ENCODE measurements at regions not wholly inside any gene's neighbourhood (a gene's known extent, or its start where the extent isn't known, plus 50 kb on each side); places are given as distances from the start of the nearest gene placed in this dataset.

- H3K4me2 ChIP-seq (replicated peaks; ENCODE audit: low read depth, low read length, poor library complexity, severe bottlenecking), result no peak overlapping the region
- CTCF ChIA-PET, result no interaction called here
- ATAC-seq (ENCODE audit: low read depth) (no peak), DNase-seq (no peak)
- no peak overlapping the region for H2AFZ ChIP-seq (ENCODE audit: insufficient read depth, low read depth, low read length, poor library complexity, severe bottlenecking)
- Mint-ChIP-seq H3K27ac (no peak overlapping the region), H3K27me3 (no peaks in the 10 kb centered on the region), H3K4me3 (no peak overlapping the region), H3K9me3 (ENCODE audit: insufficient read depth) (no peaks in the 10 kb centered on the region), H3K4me1 (no peaks in the 10 kb centered on the region)
- H3K9me3 ChIP-seq (ENCODE audit: control extremely low read depth in 1 of 3, control insufficient read depth in 2 of 3, insufficient read depth in 1 of 3, low read length in 2 of 3), result no peaks in the 10 kb centered on the region
- no peak overlapping the region for H3K9ac ChIP-seq (ENCODE audit: low read length)
- intact Hi-C loops (cut with micrococcal nuclease), result no loop called here
- no peak for TF ChIP-seq EZH2 (IDR thresholded peaks at IDR 0.05; ENCODE audit: borderline replicate concordance, insufficient read depth, low read depth, low read length, poor library complexity, severe bottlenecking)
- TF ChIP-seq CTCF (IDR thresholded peaks at IDR 0.05), result no peak
- no peak overlapping the region for H3K4me3 ChIP-seq (ENCODE audit: control extremely low read depth in 1 of 5, extremely low read depth in 1 of 5, insufficient read depth in 1 of 5, low read depth in 2 of 5, low read length in 4 of 5)
- H3K4me1 ChIP-seq (ENCODE audit: control insufficient read depth in 2 of 2, insufficient read depth in 2 of 2, low read length in 2 of 2), result no peaks in the 10 kb centered on the region
- no peaks in the 10 kb centered on the region for H3K79me2 ChIP-seq (ENCODE audit: control insufficient read depth, insufficient read depth, low read length)
- H4K20me1 ChIP-seq (ENCODE audit: control insufficient read depth, insufficient read depth, low read length, poor library complexity, severe bottlenecking), result no peaks in the 10 kb centered on the region
- no peak overlapping the region for H3K27ac ChIP-seq (ENCODE audit: low read length in 2 of 2)
- POLR2A ChIA-PET, result no interaction called here
- H3K36me3 ChIP-seq (replicated peaks in 1 of 2; ENCODE audit: control extremely low read depth in 1 of 2, control insufficient read depth in 1 of 2, extremely low read depth in 1 of 2, insufficient read depth in 2 of 2, low read length in 1 of 2), result no peaks in the 10 kb centered on the region
- WGBS (ENCODE audit: insufficient coverage), result 72% methylated on average over 4 of the region's 4 CpGs
- H3K27me3 ChIP-seq (replicated peaks in 1 of 4; ENCODE audit: control extremely low read depth in 1 of 4, control insufficient read depth in 3 of 4, insufficient read depth in 4 of 4, low read length in 3 of 4), result no peaks in the 10 kb centered on the region
Observed at GRCh38 chr11:28628412-28628811, 520.2 kb downstream of the METTL15 start.

- CTCF ChIA-PET, result no interaction called here
- no peaks in the 10 kb centered on the region for H3K27me3 Mint-ChIP-seq
- intact Hi-C loops (cut with micrococcal nuclease), result no loop called here
- ATAC-seq (ENCODE audit: low read depth) (no peak), DNase-seq (no peak)
- Histone ChIP-seq H3K9ac (ENCODE audit: low read length) (no peak overlapping the region), H2AFZ (ENCODE audit: insufficient read depth, low read depth, low read length, poor library complexity, severe bottlenecking) (no peak overlapping the region), H3K4me1 (ENCODE audit: control insufficient read depth in 2 of 2, insufficient read depth in 2 of 2, low read length in 2 of 2) (no peaks in the 10 kb centered on the region), H3K27ac (ENCODE audit: low read length in 2 of 2) (no peak overlapping the region), H3K79me2 (ENCODE audit: control insufficient read depth, insufficient read depth, low read length) (no peaks in the 10 kb centered on the region), H3K27me3 (replicated peaks in 1 of 4; ENCODE audit: control extremely low read depth in 1 of 4, control insufficient read depth in 3 of 4, insufficient read depth in 4 of 4, low read length in 3 of 4) (no peaks in the 10 kb centered on the region), H4K20me1 (ENCODE audit: control insufficient read depth, insufficient read depth, low read length, poor library complexity, severe bottlenecking) (no peaks in the 10 kb centered on the region), H3K9me3 (ENCODE audit: control extremely low read depth in 1 of 3, control insufficient read depth in 2 of 3, insufficient read depth in 1 of 3, low read length in 2 of 3) (no peaks in the 10 kb centered on the region), H3K4me3 (ENCODE audit: control extremely low read depth in 1 of 5, extremely low read depth in 1 of 5, insufficient read depth in 1 of 5, low read depth in 2 of 5, low read length in 4 of 5) (no peak overlapping the region), H3K36me3 (replicated peaks in 1 of 2; ENCODE audit: control extremely low read depth in 1 of 2, control insufficient read depth in 1 of 2, extremely low read depth in 1 of 2, insufficient read depth in 2 of 2, low read length in 1 of 2) (no peaks in the 10 kb centered on the region), H3K4me2 (replicated peaks; ENCODE audit: low read depth, low read length, poor library complexity, severe bottlenecking) (no peak overlapping the region)
- POLR2A ChIA-PET, result no interaction called here
- TF ChIP-seq CTCF (IDR thresholded peaks at IDR 0.05) (no peak), EZH2 (IDR thresholded peaks at IDR 0.05; ENCODE audit: borderline replicate concordance, insufficient read depth, low read depth, low read length, poor library complexity, severe bottlenecking) (no peak)
- H3K9me3 Mint-ChIP-seq (ENCODE audit: insufficient read depth), result no peaks in the 10 kb centered on the region
- H3K4me1 Mint-ChIP-seq, result no peaks in the 10 kb centered on the region
- WGBS (ENCODE audit: insufficient coverage), result no CpG with 5 or more reads among the region's 1 CpG
- H3K4me3 Mint-ChIP-seq, result no peak overlapping the region
- H3K27ac Mint-ChIP-seq, result no peak overlapping the region
Observed at GRCh38 chr11:28627690-28628255, 519.6 kb downstream of the METTL15 start.

Data from B cell (primary cell).